IgD-negative memory B cell (primary cell): ENCODE measurements at regions not wholly inside any gene's neighbourhood (a gene's known extent, or its start where the extent isn't known, plus 50 kb on each side); places are given as distances from the start of the nearest gene placed in this dataset.
"Not testable (repeated sequence)": the region's sequence is repeated elsewhere in the genome, so short reads cannot be mapped to it uniquely, and the experiment has no call there.

ENCODE experiments used
- H3K27ac Mint-ChIP-seq, 3 donors: one replicate each; pipeline ENCODE4 v1.8.0; 2020 to 2022; ENCODE audit warnings: mild to moderate bottlenecking in 3 of 3, mixed read lengths in 3 of 3, moderate library complexity in 1 of 3
- H3K27me3 Mint-ChIP-seq: one replicate; pipeline ENCODE4 v1.8.0; 2021; ENCODE audit warnings: mixed read lengths
- H3K36me3 Mint-ChIP-seq: one replicate; pipeline ENCODE4 v1.8.0; 2020; ENCODE audit warnings: mild to moderate bottlenecking, mixed read lengths
- H3K4me1 Mint-ChIP-seq, 3 donors: one replicate each; pipeline ENCODE4 v1.8.0; 2020 to 2022; ENCODE audit warnings: mixed read lengths in 3 of 3, mild to moderate bottlenecking in 1 of 3
- H3K4me3 Mint-ChIP-seq, 4 donors: one replicate each; pipeline ENCODE4 v1.8.0; 2020 to 2022; ENCODE audit warnings: mild to moderate bottlenecking in 4 of 4, mixed read lengths in 4 of 4, moderate library complexity in 3 of 4
- H3K9me3 Mint-ChIP-seq, 3 donors: one replicate each; pipeline ENCODE4 v1.8.0; 2020 to 2021; ENCODE audit warnings: mixed read lengths in 3 of 3, mild to moderate bottlenecking in 1 of 3

DNA sequence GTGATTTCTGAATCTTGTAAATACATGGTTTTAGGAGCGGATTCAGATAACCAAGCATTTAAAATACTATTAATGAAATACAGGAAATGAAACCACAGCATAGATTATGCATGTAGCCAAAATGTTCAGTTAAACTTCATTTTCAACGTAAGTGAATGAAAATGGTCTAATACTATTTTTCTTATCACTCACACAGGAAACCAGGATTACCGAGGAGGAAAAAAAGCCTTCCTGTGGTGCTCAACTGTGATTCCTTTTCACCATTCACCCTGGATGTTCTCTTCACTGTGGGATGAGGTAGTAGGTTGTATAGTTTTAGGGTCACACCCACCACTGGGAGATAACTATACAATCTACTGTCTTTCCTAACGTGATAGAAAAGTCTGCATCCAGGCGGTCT, 83.4 kb upstream of the ZNF169 start:
- Mint-ChIP-seq H3K36me3 (peaks cover 9% of the 10 kb centered on the region), H3K9me3 (no peaks in the 10 kb centered on the region), H3K4me1 (peaks cover 45 to 57% (median 52%) of the 10 kb centered on the region in 3 donors), H3K4me3 (peak overlapping the region in 3 of 4 donors; percentile 66 to 87 (median 78)), H3K27ac (peak overlapping the region; percentile 33 to 91 (median 88)), H3K27me3 (no peaks in the 10 kb centered on the region)

- peaks cover 9% of the 10 kb centered on the region for H3K36me3 Mint-ChIP-seq
- H3K4me3 Mint-ChIP-seq: no peak overlapping the region
- peak overlapping the region in 1 of 3 donors; percentile 67 for H3K27ac Mint-ChIP-seq
- peaks cover 45 to 61% (median 55%) of the 10 kb centered on the region in 3 donors for H3K4me1 Mint-ChIP-seq
- no peaks in the 10 kb centered on the region for H3K27me3 Mint-ChIP-seq
- no peaks in the 10 kb centered on the region for H3K9me3 Mint-ChIP-seq
These were observed 82.5 kb upstream of the ZNF169 start for GRCh38 chr9:94176608-94177007.

- Mint-ChIP-seq H3K4me3 (no peak overlapping the region), H3K4me1 (peaks cover 44 to 53% (median 53%) of the 10 kb centered on the region in 3 donors), H3K9me3 (no peaks in the 10 kb centered on the region), H3K36me3 (peaks cover 14% of the 10 kb centered on the region), H3K27me3 (no peaks in the 10 kb centered on the region), H3K27ac (peak overlapping the region in 2 of 3 donors; percentile 11 to 34)
These were observed 80.2 kb upstream of the ZNF169 start for GRCh38 chr9:94178927-94179326.

DNA sequence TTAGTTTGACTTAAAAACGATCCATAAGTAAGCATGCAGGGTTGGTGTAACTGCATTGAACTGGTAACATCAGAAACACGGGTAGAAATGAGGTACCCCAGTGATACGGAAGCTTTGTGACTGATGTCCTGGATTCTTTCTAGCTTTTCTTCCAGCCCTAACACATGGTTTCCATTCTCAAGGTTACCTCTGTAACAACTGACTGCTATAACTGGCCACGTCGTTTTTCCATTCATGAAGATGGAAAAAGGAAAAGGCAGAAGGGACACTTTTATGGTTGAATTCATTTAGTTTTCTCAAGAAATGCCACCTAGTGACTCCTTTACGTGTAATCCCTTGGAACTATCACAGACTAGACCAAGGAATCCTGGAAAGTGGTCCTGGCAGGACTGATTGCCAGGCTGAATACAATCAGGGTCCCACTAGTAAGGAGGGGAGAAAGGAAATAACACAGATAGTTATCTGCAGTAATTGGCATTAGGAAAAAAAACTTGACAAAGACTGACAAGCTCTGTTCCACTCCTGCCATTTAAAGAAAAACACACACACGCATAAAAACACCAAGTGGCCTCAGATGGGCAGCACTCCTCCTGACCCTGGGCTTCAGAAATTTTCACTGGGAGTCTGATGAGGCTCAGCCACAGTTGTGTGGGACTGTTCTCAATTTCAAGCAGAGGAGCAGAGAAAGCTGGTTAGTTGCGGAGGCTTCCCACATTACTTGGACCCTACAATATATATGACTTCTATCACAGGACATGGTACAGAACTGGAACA, 77.5 kb upstream of the ZNF169 start:
- Mint-ChIP-seq H3K27ac (peak overlapping the region in 1 of 3 donors; percentile 46), H3K9me3 (no peaks in the 10 kb centered on the region), H3K4me1 (peaks cover 28 to 35% (median 34%) of the 10 kb centered on the region in 3 donors), H3K27me3 (no peaks in the 10 kb centered on the region), H3K36me3 (peaks cover 7% of the 10 kb centered on the region), H3K4me3 (no peak overlapping the region)

GRCh38 chr9:94182532-94182931, 76.6 kb upstream of the ZNF169 start:
- Mint-ChIP-seq H3K4me1 (peaks cover 25 to 32% (median 32%) of the 10 kb centered on the region in 3 donors), H3K36me3 (peaks cover 9% of the 10 kb centered on the region), H3K4me3 (no peak overlapping the region), H3K9me3 (no peaks in the 10 kb centered on the region), H3K27ac (no peak overlapping the region), H3K27me3 (no peaks in the 10 kb centered on the region)

DNA sequence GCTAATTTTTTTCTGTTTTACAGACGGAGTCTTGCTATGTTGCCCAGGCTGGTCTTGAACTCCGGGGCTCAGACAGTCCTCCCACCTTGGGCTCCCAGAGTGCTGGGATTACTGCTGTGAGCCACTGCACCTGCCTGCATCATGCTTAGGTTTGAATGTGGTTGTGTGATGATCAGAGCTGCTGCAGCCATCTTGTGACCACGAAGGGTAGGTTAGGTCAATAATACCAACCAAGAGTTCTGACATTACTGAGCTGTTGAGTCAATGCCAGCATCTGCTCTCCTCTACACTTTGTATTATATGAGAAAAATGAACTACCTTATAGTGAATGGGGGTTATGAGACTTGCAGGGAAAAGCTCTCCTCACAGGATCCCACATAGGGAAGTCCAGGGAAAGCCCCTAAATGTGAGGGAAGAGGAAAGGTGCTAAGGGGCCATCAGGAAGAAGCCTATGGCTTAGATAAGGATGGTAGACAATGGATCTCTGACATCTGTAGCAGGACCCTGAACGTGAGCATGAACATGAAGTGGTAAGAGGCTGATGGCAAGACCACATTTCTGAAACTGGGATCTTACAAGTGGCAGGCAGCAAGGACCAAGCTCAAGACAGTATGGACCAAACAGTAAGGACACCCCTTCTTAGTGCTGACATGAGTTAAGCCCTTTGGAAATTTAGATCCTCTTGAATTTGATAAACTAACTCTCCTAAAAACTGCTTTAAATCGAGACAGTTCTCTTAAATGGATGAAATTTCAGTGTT, 75.7 kb upstream of the ZNF169 start:
- H3K27me3 Mint-ChIP-seq: no peaks in the 10 kb centered on the region
- peaks cover 25 to 31% (median 31%) of the 10 kb centered on the region in 3 donors for H3K4me1 Mint-ChIP-seq
- no peak overlapping the region for H3K27ac Mint-ChIP-seq
- peaks cover 11% of the 10 kb centered on the region for H3K36me3 Mint-ChIP-seq
- no peak overlapping the region for H3K4me3 Mint-ChIP-seq
- H3K9me3 Mint-ChIP-seq: peaks cover 0 to 3% (median 0%) of the 10 kb centered on the region in 3 donors

DNA sequence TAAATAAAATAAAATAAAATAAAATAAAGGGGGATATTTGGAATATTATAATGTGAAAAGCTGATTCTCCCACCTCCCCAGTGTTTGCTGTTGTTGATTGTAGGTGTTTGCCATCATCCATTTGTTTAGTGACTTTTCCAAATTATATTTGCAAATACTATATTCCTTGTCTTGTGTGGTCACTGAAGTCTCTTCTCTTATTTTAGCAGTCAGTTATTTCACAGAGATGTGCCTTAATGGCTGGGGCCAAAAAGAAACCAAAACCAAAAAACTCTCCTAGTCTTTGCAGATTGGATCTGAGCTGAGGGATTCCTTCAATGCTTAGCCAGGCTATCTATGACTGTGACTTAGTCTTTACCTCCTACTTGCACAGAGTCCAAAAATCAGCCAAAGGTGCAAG, 70.9 kb upstream of the ZNF169 start:
- no peak overlapping the region for H3K4me3 Mint-ChIP-seq
- peaks cover 16% of the 10 kb centered on the region for H3K36me3 Mint-ChIP-seq
- peaks cover under 1 to 8% (median 4%) of the 10 kb centered on the region in 3 donors for H3K4me1 Mint-ChIP-seq
- H3K27ac Mint-ChIP-seq: no peak overlapping the region
- H3K9me3 Mint-ChIP-seq: peaks cover 6 to 8% (median 8%) of the 10 kb centered on the region in 3 donors
- no peaks in the 10 kb centered on the region for H3K27me3 Mint-ChIP-seq

DNA sequence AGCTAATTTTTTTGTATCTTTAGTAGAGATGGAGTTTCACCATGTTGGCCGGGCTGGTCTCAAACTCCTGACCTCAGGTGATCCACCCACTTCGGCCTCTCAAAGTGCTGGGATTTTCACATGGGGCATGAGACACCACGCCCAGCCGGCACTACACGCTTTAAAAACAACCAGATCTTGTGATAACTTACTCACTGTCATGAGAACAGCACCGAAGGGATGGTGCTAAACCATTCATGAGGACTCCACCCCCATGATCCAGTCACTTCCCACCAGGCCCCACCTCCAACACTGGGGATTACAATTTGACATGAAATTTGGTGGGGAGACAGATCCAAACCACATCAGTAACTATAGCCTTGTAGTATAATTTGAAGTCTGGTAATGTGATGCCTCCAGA, 67.4 kb upstream of the ZNF169 start:
- H3K27ac Mint-ChIP-seq, H3K4me3 Mint-ChIP-seq, H3K27me3 Mint-ChIP-seq, H3K4me1 Mint-ChIP-seq: not testable (repeated sequence)
- peaks cover 18% of the 10 kb centered on the region for H3K36me3 Mint-ChIP-seq
- H3K9me3 Mint-ChIP-seq: peaks cover 11 to 27% (median 25%) of the 10 kb centered on the region in 3 donors

- Mint-ChIP-seq H3K4me1 (peaks cover 1 to 2% (median 2%) of the 10 kb centered on the region in 3 donors), H3K36me3 (peaks cover 11% of the 10 kb centered on the region), H3K27me3 (peaks cover 1% of the 10 kb centered on the region), H3K27ac (no peak overlapping the region), H3K9me3 (peaks cover 1 to 21% (median 20%) of the 10 kb centered on the region in 3 donors), H3K4me3 (no peak overlapping the region)
These were observed 60.7 kb upstream of the ZNF169 start for GRCh38 chr9:94198414-94198813.

GRCh38 chr9:94199776-94200175, 59.3 kb upstream of the ZNF169 start:
- Mint-ChIP-seq H3K9me3 (peaks cover 0 to 29% (median 18%) of the 10 kb centered on the region in 3 donors), H3K27me3 (peaks cover 1% of the 10 kb centered on the region), H3K27ac (no peak overlapping the region), H3K4me3 (no peak overlapping the region), H3K36me3 (peaks cover 11% of the 10 kb centered on the region), H3K4me1 (peaks cover 4 to 7% (median 5%) of the 10 kb centered on the region in 3 donors)

- peaks cover 1% of the 10 kb centered on the region for H3K27me3 Mint-ChIP-seq
- no peak overlapping the region for H3K4me3 Mint-ChIP-seq
- peaks cover 4 to 9% (median 5%) of the 10 kb centered on the region in 3 donors for H3K4me1 Mint-ChIP-seq
- no peak overlapping the region for H3K27ac Mint-ChIP-seq
- H3K9me3 Mint-ChIP-seq: peaks cover 0 to 13% (median 9%) of the 10 kb centered on the region in 3 donors
- peaks cover 4% of the 10 kb centered on the region for H3K36me3 Mint-ChIP-seq
These were observed 54.9 kb upstream of the ZNF169 start for GRCh38 chr9:94204174-94204573.

GRCh38 chr9:94207781-94208180, 51.3 kb upstream of the ZNF169 start:
- no peak overlapping the region for H3K27ac Mint-ChIP-seq
- H3K4me3 Mint-ChIP-seq: no peak overlapping the region
- peaks cover 0 to 13% (median 9%) of the 10 kb centered on the region in 3 donors for H3K9me3 Mint-ChIP-seq
- H3K27me3 Mint-ChIP-seq: peaks cover 3% of the 10 kb centered on the region
- H3K4me1 Mint-ChIP-seq: peaks cover 4 to 9% (median 5%) of the 10 kb centered on the region in 3 donors
- H3K36me3 Mint-ChIP-seq: peaks cover 3% of the 10 kb centered on the region
